ENCODE measurements at regions not wholly inside any gene's neighbourhood (a gene's known extent, or its start where the extent isn't known, plus 50 kb on each side); places are given as distances from the start of the nearest gene placed in this dataset.

DNA sequence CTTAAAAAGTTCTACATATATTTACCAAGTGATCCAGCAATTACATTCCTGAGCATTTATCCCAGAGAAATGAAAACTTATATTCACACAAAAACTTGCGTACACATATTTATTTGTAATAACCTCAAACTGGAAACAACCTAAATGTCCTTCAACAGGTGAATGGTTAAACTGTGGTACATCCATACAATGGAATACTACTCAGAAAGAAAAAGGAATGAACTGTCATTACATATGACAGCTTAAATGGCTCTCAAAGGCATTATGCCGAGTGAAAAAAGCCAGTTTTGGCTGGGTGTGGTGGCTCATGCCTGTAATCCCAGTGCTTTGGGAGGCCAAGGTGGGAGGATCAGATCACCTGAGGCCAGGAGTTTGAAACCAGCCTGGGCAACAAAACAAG, 79.1 kb upstream of the DYNC1I2 start:
- TF ChIP-seq CTCF (IDR thresholded peaks at IDR 0.05; ENCODE audit: borderline replicate concordance, control extremely low read depth, extremely low read depth, insufficient read depth, missing control alignments), result no peak
- DNase-seq (ENCODE audit: low spot score), result no peak
- in situ Hi-C loops (cut with MboI; ENCODE audit: low sequenced_read_pairs, unreplicated experiment), result loop anchor here (25.0 kb wide), 1 partner anchor 854 kb away; no protein-coding TSS in a partner anchor

GRCh38 chr2:171610824-171611223, 76.4 kb upstream of the DYNC1I2 start:
- TF ChIP-seq CTCF (IDR thresholded peaks at IDR 0.05; ENCODE audit: borderline replicate concordance, control extremely low read depth, extremely low read depth, insufficient read depth, missing control alignments), result no peak
- in situ Hi-C loops (cut with MboI; ENCODE audit: low sequenced_read_pairs, unreplicated experiment), result loop anchor here (25.0 kb wide), 1 partner anchor 851 kb away; no protein-coding TSS in a partner anchor
- no peak for DNase-seq (ENCODE audit: low spot score)

- no peak for DNase-seq (ENCODE audit: low spot score)
- in situ Hi-C loops (cut with MboI; ENCODE audit: low sequenced_read_pairs, unreplicated experiment), result loop anchor here (25.0 kb wide), 1 partner anchor 847 kb away; no protein-coding TSS in a partner anchor
- TF ChIP-seq CTCF (IDR thresholded peaks at IDR 0.05; ENCODE audit: borderline replicate concordance, control extremely low read depth, extremely low read depth, insufficient read depth, missing control alignments), result no peak
Observed at GRCh38 chr2:171615069-171615468, 72.2 kb upstream of the DYNC1I2 start.

GRCh38 chr2:171617981-171618380, 69.3 kb upstream of the DYNC1I2 start:
- DNase-seq (ENCODE audit: low spot score), result no peak
- in situ Hi-C loops (cut with MboI; ENCODE audit: low sequenced_read_pairs, unreplicated experiment), result loop anchor here (25.0 kb wide), 1 partner anchor 844 kb away; no protein-coding TSS in a partner anchor
- no peak for TF ChIP-seq CTCF (IDR thresholded peaks at IDR 0.05; ENCODE audit: borderline replicate concordance, control extremely low read depth, extremely low read depth, insufficient read depth, missing control alignments)

DNA sequence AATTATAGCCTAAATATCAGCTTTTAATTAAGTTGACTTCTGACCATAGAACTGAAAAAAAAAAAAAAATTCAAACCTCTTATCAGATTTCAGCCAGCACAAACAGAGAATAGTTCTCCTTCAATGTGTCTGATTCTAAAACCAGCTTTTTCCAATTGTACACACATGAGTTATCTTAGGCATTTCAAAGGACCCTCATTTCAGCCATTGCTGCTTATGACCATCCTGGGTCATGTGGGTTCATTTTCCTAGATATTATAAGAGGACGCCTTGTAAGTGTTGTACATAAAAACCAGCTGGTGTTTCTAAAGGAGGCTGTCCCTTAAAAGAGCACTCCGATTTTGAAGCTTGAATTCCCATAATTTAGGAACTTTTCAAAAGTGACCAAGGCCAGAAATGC, 62.3 kb upstream of the DYNC1I2 start:
- in situ Hi-C loops (cut with MboI; ENCODE audit: low sequenced_read_pairs, unreplicated experiment), result no loop called here
- TF ChIP-seq CTCF (IDR thresholded peaks at IDR 0.05; ENCODE audit: borderline replicate concordance, control extremely low read depth, extremely low read depth, insufficient read depth, missing control alignments), result no peak
- no peak for DNase-seq (ENCODE audit: low spot score)

- TF ChIP-seq CTCF (IDR thresholded peaks at IDR 0.05; ENCODE audit: borderline replicate concordance, control extremely low read depth, extremely low read depth, insufficient read depth, missing control alignments), result no peak
- in situ Hi-C loops (cut with MboI; ENCODE audit: low sequenced_read_pairs, unreplicated experiment), result no loop called here
- no peak for DNase-seq (ENCODE audit: low spot score)
Observed at GRCh38 chr2:171626949-171627348, 60.3 kb upstream of the DYNC1I2 start.

DNA sequence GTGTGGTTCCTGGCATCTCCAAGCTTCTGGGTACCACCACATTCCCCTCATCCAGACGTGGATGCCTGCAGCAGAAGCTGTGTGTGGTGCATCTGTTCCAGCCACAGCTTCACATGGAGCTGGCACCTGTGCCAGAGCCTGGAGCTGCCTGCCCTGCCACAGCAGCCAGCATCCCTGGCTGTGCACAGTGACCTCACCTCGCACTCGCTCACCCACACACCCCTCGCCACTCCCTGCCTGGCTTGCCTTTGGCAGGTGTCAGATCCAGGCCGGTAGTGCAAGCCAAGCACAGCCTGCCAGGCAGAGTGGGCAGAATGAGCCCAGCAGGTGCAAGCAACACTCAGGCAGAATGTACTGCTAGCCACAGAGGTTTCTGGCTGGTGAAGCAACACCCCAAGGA, 59.9 kb upstream of the DYNC1I2 start:
- in situ Hi-C loops (cut with MboI; ENCODE audit: low sequenced_read_pairs, unreplicated experiment), result no loop called here
- DNase-seq (ENCODE audit: low spot score), result no peak
- TF ChIP-seq CTCF (IDR thresholded peaks at IDR 0.05; ENCODE audit: borderline replicate concordance, control extremely low read depth, extremely low read depth, insufficient read depth, missing control alignments), result no peak
